HG02610 (cell line): ENCODE measurements at regions not wholly inside any gene's neighbourhood (a gene's known extent, or its start where the extent isn't known, plus 50 kb on each side); places are given as distances from the start of the nearest gene placed in this dataset.
"Not testable (repeated sequence)": the region's sequence is repeated elsewhere in the genome, so short reads cannot be mapped to it uniquely, and the experiment has no call there.

Source experiments
- ATAC-seq: cut with Tn5 transposase; IDR thresholded peaks from one replicate; pipeline ENCODE4 v1.9.1; 2021; ENCODE audit warnings: mild to moderate bottlenecking, moderate library complexity; ENCODE audit not compliant: unreplicated experiment

DNA sequence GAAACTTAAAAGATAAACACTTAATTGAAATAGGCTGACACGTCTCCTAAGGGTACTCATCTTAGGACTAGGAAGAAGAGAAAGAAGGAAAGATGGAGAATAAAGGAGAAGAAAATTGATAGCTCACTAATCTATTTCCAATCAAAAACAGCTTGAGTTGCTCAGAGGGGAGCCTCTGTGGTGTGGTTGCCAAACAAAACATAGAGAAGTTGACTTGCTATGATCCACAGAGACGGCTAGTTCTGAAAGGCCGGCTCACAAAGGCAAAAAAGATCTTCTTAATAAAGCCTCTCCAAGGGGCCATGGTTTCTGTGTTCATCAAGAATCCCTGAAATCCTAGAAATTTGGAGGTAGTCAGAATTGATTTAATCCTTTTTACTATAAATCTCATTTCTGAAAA is 644.1 kb downstream of the LMO4 start:
- no peak for ATAC-seq

GRCh38 chr1:87973896-87974295 is 645.2 kb downstream of the LMO4 start:
- no peak for ATAC-seq

- ATAC-seq = no peak
Observed at GRCh38 chr1:87976316-87976715, 647.6 kb downstream of the LMO4 start.

- ATAC-seq = no peak
Observed at GRCh38 chr1:87977145-87977544, 648.5 kb downstream of the LMO4 start.

DNA sequence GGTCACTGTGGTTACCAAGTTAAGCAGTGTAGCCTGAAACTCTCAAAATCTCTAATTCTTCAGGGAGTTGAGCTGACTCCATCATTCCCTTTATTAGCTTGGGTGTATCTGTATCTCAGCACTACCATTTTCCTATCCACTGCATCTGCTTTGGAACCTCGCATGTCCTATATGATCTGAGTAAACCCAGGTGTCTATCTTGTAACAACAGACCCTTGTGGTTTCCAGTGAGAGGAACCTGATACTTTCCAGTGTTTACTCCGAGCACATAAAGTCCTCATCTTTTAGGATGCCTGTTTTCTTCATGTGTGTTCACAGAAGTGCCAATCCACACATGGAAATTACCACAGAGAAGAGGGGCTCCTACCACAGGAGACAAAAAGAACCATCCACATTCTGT is 650.4 kb downstream of the LMO4 start:
- ATAC-seq = no peak

- ATAC-seq = no peak
Observed at GRCh38 chr1:87980494-87980893, 651.8 kb downstream of the LMO4 start.

GRCh38 chr1:87981386-87981785 is 652.7 kb downstream of the LMO4 start:
- no peak for ATAC-seq

GRCh38 chr1:87981810-87982209 is 653.1 kb downstream of the LMO4 start:
- ATAC-seq = no peak

DNA sequence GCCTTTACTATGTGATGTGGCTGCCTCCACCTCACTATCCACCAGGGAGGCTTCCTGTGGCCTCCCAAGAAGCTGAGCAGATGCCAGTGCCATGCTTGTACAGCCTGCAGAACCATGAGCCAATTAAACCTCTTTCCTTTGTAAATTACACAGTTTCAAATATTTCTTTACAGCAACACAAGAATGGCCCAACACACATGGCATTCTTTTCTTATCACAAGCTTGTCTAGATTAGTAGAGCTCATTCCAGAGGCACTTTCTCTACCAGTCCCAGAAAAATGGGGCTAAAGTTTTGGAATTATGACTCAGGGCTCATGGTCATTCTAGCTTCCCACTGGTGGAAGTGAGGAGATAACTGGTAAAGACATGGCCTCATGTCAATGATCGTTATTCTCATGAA is 655.2 kb downstream of the LMO4 start:
- ATAC-seq = no peak

GRCh38 chr1:87985071-87985470 is 656.4 kb downstream of the LMO4 start:
- ATAC-seq = no peak

- no peak for ATAC-seq
Observed at GRCh38 chr1:87986130-87986866, 657.6 kb downstream of the LMO4 start.

DNA sequence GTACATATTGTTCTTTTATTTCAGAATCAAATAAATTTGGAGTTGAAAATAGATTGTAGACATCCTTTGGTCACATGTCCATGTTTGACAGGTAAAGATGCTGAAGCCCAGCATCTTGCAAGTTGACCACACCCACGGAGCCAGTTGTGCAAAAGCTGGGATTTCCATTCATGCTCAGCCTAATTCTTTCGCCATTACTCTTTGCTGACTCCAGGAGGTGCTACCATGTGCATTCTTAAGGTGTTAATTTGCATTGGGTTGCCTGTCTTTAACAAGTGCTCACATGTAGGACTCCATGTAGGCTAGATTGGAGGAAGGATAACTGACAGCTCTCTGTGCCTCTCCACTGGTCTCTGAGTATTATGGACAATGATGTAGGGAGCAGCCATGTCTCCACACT is 660.7 kb downstream of the LMO4 start:
- no peak for ATAC-seq

GRCh38 chr1:87992536-87992935 is 663.9 kb downstream of the LMO4 start:
- ATAC-seq = not testable (repeated sequence)

DNA sequence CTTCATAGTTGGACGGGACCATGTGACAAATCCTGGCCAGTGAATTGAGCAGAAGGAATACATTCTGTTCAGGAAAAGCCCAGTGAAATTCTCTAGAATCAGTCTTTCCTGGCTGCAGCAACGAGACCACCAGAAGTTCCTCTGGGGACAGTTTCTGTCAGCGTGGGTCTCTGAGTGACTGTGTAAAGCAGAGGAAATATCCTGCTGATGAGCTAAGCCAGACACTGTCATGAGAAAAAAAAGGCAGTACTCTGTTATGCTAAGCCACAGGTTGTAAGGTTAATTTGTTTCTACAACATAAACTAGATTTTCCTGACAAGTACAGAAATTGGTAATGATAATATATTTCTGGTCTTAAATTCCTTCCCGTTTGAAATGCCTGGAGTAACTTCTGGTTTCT is 664.4 kb downstream of the LMO4 start:
- ATAC-seq = no peak

GRCh38 chr1:87999852-88000251 is 671.2 kb downstream of the LMO4 start:
- no peak for ATAC-seq

- ATAC-seq = no peak
Observed at GRCh38 chr1:88001460-88001859, 672.8 kb downstream of the LMO4 start.

DNA sequence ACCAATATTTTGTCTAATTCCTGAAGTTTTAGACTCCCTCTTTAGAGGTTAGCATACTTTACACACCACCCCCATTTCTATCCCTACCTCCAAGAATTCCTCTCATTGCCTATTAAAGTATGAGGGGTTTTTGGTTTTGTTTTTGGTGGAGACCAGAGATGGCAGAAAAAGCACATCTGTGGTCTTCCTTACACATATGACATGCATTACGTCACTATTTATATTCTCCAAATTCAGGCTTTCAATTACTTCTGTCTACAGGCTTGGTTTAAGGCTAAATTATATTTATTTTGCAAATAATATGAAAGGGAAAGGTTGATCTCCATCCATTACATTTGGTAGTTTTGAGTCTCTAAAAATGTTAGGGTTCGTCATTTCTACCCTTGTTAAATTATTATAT is 674.6 kb downstream of the LMO4 start:
- ATAC-seq = no peak

GRCh38 chr1:88009916-88010315 is 674.2 kb upstream of the PKN2 start:
- ATAC-seq = no peak

- ATAC-seq = no peak
Observed at GRCh38 chr1:88013485-88013884, 670.6 kb upstream of the PKN2 start.

GRCh38 chr1:88014131-88014530 is 669.9 kb upstream of the PKN2 start:
- ATAC-seq = no peak

- ATAC-seq = no peak
Observed at GRCh38 chr1:88016947-88017346, 667.1 kb upstream of the PKN2 start.

DNA sequence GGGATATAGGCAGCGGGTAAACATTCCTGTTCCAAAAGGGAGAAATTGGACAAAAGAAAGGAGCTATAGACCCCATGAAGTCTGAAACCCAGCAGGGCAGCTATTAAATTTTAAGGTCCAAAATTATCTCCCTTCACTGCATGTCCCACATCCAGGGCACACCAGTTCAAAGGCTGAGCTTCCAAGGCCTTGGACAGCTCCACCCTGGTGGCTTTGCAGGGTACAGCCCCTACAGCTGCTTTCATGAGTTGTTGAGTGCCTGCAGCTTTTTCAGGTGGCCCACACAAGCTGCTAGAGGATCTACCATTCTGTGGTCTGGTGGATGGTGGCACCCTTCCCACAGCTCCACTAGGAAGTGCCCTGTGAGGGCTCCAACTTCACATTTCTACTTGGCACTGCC is 662.5 kb upstream of the PKN2 start:
- ATAC-seq = no peak

DNA sequence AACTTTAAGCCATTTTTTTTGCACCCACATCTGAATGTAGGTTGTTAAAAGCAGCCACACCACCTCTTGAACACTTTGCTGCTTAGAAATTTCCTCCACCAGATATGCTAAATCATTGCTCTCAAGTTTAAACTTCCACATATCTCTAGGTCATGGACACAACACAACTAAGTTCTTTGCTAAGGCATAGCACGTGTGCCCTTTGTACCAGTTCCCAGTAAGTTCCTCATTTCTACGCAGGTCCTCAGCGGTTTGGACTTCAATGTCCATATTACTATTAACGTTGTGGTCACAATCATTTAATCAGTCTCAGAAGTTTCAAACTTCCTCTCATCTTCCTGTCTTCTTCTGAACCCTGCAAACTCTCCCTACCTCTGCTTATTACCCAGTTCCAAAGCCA is 661.6 kb upstream of the PKN2 start:
- ATAC-seq = no peak
